SIG-M5 treated with dmso at 0.1 percent for 504 hours (cell line): ENCODE measurements at regions not wholly inside any gene's neighbourhood (a gene's known extent, or its start where the extent isn't known, plus 50 kb on each side); places are given as distances from the start of the nearest gene placed in this dataset.
A peak's percentile ranks its signal among the peaks of the same experiment; 100 is the strongest.
"Not testable (repeated sequence)": the region's sequence is repeated elsewhere in the genome, so short reads cannot be mapped to it uniquely, and the experiment has no call there.

Experiments
- DNase-seq: peaks from one replicate; lab custom pipeline; 2025; ENCODE audit not compliant: unreplicated experiment; lab: John Stamatoyannopoulos, UW

DNA sequence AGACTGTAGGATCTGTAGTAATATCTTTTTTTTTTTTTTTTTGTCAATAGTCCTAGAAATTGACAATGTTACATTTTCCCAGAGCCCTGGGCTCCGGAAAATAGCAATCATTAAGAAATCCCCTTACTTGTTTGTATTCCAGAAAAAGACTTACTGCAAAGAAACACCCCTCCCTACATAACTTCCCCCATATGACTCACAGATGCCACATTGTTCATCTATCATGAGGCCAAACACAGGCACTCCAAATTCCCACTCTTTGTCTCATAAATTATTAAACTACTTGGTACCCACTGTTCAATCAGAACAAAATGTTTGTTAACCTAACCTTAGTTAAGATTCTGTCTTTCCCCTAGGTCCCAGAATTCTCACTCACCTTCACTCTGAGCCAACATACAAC is 53.5 kb downstream of the TEX51 start:
- no peak for DNase-seq

DNA sequence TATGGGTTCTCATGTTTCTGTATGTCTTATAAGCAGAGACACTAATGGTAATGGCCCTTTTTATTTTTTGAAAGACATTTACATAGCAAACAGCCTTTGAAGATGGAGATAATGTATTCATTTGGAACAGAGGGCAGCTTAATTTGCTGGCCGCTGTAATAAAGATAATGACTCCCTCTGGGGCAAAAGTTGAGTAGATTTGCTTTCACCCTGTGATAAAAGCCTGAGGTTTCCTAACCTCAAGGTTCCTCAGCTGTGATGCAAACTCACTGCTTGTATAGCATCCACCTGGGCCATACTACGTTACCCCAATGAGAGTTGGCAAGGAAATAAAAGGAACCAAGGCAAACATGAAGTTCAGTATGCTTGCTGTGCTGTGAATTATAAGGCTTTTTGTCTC is 54.8 kb downstream of the TEX51 start:
- no peak for DNase-seq

DNA sequence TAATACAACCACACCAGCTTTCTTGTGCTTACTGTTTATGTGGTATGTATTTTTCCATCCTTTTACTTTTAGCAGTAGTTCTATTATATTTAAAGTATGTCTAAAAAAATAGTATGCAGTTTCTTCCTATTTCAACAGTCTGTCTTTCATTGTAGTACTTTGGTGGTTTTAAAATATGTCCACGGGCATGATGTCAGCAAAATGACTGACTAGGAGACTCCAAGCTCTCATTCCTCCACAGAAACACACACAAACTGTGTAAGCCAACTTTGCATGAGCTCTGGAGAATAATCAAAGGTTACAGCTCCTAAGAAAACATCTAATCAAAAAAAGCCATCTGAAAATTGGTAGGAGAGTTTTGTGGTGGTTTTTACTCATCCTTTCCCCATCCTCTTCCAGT is 56.1 kb downstream of the TEX51 start:
- DNase-seq = no peak

DNA sequence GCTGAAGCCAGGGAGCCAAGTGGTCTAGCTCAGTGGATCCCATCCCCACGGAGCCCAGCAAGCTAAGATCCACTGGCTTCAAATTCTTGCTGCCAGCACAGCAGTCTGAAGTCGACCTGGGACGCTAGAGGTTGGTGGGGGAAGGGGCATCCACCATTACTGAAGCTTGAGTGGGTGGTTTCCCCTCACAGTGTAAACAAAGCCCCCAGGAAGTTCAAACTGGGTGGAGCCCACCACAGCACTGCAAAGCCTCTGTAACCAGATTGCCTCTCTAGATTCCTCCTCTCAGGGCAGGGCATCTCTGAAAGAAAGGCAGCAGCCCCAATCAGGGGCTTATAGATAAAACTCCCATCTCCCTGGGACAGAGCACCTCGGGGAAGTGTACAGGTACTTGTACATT is 58.1 kb downstream of the TEX51 start:
- DNase-seq = not testable (repeated sequence)

DNA sequence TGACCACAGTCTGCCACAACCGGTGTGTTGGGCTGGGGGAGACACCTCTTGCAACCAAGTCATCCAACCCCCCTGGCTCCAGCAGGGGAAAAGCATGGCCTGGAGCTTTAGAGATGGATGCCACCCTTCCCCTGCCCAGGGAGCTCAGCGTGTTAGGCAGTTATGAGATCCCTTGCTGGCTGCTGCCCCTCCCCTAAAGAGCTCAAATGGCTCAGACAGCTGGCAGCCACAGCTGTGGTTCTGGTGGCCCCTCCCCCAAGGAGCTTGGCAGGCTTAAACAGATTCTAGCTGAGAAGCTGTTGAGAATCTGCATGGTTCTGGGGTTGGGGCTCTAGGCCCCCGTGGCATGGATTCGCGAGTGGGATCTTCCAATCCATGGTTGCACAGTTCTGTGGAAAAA is 64.7 kb downstream of the TEX51 start:
- DNase-seq = no peak

DNA sequence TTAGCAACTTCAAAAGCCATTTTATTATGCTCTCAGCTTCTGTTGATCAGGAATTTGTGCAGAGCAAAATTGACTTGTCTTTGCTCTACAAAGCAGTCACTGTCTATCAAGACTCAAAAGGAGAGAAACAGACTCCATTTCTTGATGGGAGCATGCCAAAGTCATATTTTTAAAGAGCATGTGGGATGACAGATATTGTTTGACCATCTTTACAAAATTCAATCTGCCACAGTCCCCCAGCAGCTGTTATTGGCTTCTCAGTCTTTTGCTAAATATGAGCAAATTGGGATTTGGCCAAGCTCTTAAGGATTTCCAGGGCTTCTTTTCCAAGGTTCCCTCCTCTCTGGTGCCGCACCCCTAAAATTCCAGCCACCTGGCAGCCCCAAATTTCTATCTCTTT is 67.9 kb downstream of the TEX51 start:
- no peak for DNase-seq

DNA sequence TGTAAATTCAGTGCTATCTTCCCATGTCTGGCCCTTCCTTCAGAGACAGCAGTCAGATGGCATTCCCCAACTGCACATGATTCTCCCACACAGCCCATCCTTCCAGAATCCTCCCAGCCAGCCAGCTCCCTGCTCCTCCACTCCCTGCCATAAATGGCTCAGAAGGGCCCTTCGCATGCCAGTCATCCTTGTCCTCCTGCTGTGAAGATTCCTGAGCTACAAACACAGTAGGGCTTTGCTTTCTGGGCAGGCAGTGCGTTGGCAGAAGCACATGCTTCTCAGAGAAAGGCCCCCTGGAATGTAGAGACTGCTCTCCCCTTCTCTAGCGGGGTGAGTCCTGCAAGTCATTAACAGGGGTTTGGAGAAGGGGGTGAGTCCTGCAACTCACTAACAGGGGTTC is 71.9 kb downstream of the TEX51 start:
- no peak for DNase-seq

DNA sequence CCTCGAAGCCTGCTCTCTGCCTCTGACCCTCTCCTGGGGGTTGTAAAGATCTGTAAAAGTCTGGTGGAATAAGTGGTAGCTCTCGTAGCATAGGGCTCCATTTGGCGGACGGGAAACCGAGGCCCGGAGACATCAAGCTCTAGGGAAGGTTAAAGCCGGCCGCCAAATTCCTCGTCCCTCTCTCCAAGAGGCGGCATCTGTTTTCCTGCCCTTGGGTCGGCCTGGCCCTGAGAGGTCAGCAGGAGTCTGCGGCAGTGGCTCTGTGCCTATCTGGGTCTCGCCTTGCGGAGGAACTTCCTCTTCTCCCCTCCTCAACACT is 72.4 kb downstream of the TEX51 start:
- DNase-seq = no peak

DNA sequence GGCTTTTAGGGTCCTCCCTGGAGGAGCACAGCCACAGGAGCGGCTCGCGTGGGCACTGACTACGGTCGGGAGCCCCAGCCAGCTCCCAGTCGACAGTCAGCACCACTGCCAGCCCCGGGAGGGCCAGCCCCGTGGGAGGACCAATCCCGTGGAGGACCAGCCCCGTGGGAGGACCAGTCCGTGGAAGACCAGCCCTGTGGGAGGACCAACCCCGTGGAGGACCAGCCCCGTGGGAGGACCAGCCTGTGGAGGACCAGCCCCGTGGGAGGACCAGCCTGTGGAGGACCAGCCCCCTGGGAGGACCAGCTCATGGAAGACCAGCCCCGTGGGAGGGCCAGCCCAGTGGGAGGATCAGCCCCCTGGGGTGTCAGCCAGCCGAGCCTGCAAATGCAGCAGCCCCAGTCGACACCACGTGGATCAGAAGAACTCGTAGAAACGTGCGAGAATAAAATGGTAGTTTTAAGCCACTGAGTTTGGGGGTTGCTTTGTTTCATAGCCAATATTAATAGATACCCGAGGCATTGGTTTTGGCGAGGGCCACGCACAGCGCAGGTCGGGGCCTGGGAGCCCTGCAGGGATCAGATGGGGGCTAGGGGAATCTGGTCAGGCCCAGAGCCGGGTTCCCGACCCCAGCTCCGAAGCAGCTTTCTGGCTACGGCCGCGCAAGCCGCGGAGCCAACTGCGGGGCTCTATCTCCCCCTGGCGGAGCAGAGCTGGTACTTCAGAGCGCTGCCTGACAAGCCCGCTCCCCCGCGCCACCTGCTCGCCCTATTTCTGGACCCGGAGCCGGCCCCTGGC is 73.0 kb downstream of the TEX51 start:
- DNase-seq = peak; percentile 82

DNA sequence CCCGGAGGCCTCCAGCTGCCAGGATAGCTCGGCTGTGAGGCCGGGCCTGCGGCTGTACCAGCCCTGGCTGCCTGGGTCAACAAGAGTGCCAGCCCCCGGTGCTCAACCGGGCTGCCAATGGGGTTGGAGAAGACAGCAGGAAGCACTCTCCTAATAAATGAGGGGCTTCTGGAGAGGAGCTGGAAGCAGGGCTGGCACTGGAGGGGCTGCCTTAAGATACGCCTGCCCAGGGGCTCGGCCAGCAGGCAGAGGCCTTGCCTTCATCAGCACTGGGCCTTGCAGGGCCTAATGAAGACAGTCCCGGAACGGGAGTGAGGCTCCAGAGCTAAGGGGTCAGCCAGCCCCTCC is 73.6 kb downstream of the TEX51 start:
- no peak for DNase-seq

DNA sequence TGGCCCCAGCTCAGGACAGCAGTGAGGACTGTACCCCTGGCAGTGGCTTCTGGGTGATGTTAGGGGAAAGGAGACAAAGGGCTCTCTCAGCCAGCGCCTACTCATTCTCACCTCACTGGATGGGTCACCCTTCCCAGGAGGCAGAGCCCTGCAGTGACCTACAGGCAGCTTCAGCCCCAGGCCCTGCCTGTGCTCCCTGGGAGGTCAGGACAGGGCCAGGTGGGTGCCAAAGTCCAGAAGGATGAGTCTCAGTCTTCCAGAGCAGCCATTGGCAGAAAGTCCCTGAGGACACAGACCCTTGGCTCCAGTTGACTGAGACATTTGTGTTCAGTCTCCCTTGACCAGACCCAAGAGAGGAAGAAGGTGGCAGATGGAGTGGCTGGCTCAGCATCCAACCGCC is 75.1 kb downstream of the TEX51 start:
- DNase-seq = no peak

DNA sequence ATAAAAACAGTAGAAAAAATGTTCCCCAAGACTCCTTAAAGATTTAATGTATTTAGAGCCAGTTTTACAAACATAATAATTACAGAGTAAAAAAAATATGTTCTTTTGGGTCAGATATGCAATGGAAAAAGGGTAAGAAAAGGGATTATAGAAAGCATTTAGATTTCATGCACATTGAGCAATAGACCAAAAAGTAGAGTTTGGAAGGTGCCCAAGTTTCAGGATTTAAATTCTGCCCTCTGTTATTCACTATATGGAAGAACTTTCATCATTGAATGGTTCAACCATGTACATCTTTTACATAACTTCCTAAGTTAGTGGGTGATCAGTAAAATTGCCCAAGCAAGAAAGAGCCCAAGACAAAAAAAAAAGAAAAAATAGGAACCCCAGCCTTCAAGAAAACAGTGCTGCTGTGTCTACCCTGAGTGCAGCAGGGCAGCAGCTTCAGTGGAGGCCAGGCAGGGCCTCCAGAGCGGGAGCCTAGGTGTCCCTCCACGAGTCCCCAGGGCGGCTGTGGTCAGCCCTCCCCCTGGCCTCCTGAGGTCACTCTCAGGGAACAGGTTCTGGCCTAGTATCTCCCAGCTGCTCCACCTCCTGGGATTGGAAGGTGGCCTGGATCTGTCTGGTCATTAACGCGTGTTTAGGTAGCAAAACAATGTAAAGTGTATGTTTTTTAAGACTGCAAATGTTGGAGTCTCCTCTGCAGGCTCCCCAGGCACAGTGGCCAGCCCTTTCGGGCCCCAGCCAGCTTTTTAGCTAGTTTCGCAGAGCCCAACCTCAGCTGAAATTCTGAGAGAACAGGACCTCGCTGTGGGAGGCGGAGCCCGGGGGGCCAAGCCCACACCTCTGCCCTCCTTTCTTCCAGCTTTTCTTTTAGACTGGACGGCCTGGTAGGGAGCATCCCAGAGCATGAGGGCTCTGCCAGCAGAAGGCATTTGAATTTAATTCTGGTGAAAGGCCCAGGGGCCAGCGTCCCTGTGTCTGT is 77.3 kb downstream of the TEX51 start:
- DNase-seq = peak; percentile 71

DNA sequence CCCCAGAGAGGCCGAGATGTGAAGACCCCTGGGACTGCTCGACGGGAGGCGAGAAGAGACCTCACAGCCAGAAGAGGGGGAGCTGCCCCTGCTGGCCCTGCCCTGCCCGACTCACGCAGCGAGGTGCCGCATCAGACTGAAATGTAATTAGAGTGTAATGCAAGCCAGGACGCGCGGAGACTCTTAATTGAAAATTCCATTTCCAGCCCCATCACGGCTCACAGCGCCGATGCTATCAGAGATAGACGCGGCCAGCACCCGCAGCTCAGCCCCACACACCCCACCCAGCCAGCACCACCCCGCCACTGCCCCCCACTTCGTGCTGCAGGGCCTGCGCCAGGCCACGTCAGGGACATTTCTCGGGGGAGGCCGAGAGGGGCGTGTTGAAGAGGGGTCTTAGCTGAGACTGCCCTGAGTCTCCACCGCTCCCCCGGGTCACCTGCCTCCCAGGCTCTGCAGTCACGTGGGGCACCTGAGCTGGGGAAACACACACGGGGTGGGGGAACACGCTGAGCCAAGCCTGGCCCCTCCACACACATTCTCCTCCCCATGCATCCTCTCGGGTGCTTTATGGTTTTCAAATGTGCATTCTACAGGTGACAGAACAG is 78.1 kb downstream of the TEX51 start:
- no peak for DNase-seq

DNA sequence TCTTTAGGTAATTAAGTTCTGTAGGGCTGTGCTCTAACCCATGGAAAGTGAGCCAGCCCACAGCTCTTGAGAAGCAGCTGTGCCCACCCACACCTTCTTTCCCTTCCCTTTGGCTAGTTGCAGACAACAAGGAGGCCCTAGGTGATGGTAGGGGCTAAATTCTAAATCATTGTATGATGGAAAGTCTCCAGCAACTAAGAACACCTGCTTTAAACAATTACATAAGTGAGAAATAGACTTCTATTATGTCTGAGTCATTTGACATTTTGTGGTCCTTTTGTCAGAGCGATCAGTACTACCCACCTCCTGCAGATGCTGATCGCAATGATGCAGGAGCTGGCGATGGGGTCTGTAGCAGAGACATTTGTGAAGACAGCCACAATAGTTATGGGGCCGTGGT is 79.6 kb downstream of the TEX51 start:
- no peak for DNase-seq

DNA sequence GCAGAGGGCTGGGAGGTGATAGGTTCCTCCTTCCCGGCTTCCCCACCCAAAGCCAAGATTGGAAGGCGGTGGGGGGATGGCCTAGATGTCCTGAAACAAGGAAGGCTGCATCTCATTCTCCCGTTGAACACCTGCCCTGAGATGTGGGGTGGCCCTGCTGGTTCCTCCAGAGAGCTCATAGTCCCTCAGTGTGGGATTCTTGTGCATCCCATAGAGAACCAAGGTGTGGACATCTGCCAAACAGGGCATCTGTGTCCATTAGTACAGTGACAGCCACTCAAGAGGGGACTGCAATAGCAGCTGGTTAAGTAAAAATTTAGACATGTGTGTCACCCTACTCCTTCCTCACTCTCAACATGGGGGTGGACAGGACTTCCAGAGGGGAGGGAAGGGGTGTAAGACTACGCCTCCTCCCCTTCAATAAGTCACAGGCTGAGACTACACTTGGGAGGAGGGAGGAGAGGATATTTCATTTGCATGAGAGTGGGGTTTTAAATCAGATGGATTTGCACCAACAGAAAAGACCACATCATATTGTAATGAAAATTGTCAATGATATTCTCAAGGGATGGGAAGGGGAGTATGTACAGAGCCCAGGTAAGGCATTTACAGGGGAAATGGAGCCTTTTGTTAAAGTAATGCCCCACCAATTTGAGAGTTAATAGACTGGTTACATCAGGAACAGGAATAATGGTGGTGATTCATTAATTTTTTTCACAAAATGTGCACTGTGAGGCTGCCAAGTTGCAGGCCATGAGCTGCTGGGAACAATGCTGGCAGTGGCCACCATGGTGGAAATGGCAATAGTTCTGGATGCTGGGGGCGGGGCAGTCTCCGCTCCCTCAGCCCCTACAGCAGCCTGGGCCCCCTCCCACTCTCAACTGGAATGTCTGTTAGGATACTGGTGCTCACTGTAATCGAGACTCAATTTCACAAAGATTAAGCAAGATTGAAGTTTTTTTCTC is 80.6 kb downstream of the TEX51 start:
- DNase-seq = no peak

DNA sequence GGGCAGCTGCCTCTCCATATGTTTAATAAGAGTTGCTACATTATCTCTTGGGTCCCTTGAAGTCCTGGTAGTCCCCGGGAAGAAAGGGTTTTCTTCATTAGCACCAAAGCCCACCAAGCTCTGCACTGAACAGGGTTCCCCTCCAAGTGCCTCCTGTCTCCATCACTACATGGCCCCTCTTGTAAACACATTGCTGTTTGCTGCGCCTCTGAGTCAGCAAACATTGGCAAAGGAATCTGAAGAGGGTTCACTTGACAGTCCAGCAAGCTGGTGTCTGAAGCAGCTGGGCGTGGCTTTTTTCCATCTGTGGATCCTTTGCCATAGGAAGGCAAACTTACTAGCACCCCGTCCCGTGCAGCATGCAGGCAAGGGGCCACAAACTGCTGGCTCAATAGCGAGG is 82.8 kb downstream of the TEX51 start:
- DNase-seq = no peak

DNA sequence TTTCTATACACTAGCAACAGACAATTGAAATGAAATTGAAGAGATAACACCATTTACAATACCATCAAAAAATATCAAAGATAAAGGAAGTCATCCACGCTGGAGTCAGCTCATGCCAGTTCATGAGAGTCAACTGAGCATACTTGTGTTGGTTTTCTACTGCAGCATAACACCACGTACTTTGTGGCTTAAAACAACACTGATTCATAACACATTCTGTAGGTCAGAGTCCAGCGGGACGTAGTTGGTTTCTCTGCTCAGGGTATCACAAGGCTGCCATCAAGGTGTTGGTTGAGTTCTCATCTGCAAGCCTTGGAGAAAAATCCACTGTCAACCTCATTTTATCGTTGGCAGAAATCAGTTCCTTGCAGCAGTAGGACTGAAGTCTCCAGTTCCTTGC is 84.2 kb downstream of the TEX51 start:
- DNase-seq = no peak

DNA sequence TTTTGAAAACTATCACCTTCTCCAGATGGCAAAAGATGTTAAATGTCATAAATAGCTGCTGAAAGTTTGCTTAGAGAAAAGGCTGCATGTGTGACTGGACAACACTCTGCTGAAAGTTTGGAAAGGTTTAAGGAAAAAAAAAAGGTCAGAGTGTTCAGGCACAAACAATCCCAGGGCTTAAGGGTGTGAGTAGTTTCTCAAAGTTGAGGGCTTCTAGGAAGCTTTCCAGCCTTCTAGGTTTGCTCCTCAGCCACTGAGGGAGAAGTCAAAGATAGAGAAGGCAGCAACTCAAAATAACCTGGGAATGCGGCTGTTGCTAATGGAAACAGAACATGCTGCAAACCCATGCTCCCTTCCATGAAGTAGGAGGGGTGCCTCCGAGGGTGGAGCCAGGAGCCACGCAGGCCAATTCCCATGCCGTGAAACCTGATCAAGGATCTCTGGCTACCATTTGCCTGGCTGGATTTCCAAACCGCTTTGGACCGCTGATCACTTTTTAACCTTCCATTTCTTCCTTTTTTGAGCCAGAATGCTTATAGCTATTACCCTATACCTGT is 88.0 kb downstream of the TEX51 start:
- no peak for DNase-seq

DNA sequence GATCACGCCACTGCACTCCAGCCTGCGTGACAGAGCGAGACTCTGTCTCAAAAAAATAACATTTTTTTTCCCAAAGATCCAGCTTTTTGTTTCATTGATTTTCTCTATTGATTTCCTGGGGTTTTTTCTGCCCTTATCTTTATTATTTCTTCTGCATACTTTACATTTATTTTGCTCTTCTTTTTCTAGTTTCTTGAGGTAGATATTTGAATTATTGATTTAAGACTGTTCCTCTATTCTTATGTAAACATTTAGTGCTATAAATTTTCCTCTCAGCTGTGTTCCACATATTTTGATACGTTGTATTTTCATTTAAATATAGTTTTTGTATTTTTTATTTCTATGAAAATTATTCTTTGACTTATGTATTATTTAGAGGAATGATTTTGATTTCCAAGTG is 89.8 kb downstream of the TEX51 start:
- DNase-seq = no peak

DNA sequence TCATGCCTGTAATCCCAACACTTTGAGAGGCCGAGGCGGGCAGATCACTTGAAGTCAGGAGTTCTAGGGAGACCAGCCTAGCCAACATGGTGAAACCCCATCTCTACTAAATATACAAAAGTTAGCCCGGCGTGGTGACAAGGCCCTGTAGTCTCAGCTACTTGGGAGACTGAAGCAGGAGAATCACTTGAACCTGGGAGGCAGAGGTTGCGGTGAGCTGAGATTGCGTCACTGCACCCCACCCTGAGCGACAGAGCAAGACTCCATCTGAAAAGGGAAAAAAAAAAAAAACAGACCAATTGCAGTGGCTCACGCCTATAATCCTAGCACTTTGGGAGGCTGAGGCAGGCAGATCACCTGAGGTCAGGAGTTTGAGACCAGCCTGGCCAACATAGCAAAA is 90.4 kb downstream of the TEX51 start:
- not testable (repeated sequence) for DNase-seq

DNA sequence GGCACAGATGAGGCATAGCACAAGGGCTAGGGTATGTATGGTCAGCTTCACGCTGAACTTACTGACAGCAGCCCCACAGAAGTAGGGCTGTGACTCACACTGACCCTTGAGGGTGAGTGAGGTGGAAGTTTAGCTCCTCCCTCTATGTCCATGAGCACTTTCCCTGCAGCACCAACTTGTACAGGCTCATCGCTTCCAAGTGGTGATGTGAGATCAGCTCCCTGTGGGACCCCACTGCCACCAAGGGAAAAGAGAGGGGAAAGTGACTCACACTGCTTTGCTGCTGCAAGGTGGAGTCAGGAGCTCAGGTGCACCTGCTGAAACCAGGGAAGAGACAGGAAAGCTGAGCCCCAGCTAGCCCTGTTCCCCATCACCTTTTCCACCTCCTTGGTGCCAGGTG is 91.5 kb downstream of the TEX51 start:
- DNase-seq = no peak
